SK-MEL-5 (cell line): ENCODE measurements at regions not wholly inside any gene's neighbourhood (a gene's known extent, or its start where the extent isn't known, plus 50 kb on each side); places are given as distances from the start of the nearest gene placed in this dataset.

Experiments used
- DNase-seq: peaks from one replicate; pipeline ENCODE4 v3.0.0-alpha.2; 2016; ENCODE audit warnings: low read depth, low spot score
- in situ Hi-C: cut with HindIII; loops from 2 replicates; pipeline ENCODE4 v1.10.0; 2016; ENCODE audit warnings: low sequenced_read_pairs, high pct_unique_total_duplicates, low pct_unique_long_range_greater_than_20kb

GRCh38 chr4:74588350-74588749 is 143.4 kb downstream of the AREG start:
- in situ Hi-C loops: no loop called here
- no peak for DNase-seq

- in situ Hi-C loops: no loop called here
- DNase-seq: no peak
Observed at GRCh38 chr4:74590476-74590875, 145.5 kb downstream of the AREG start.

GRCh38 chr4:74598611-74599325 is 153.8 kb downstream of the AREG start:
- no peak for DNase-seq

GRCh38 chr4:74603186-74603585 is 158.2 kb downstream of the AREG start:
- in situ Hi-C loops: no loop called here
- no peak for DNase-seq

More at GRCh38 chr4:74598611-74599325, 153.8 kb downstream of the AREG start:
- in situ Hi-C loops: no loop called here

GRCh38 chr4:74608151-74608949 is 163.4 kb downstream of the AREG start:
- DNase-seq: no peak

GRCh38 chr4:74610491-74610890 is 165.6 kb downstream of the AREG start:
- in situ Hi-C loops: no loop called here
- no peak for DNase-seq

More at GRCh38 chr4:74608151-74608949, 163.4 kb downstream of the AREG start:
- in situ Hi-C loops: no loop called here

GRCh38 chr4:74612837-74613236 is 167.9 kb downstream of the AREG start:
- DNase-seq: no peak
- in situ Hi-C loops: no loop called here

GRCh38 chr4:74613266-74613665 is 168.3 kb downstream of the AREG start:
- DNase-seq: no peak
- in situ Hi-C loops: no loop called here

- in situ Hi-C loops: no loop called here
- no peak for DNase-seq
Observed at GRCh38 chr4:74615411-74615810, 170.5 kb downstream of the AREG start.

GRCh38 chr4:74618166-74618565 is 173.2 kb downstream of the AREG start:
- DNase-seq: no peak
- in situ Hi-C loops: no loop called here

GRCh38 chr4:74618659-74619058 is 173.7 kb downstream of the AREG start:
- in situ Hi-C loops: no loop called here
- no peak for DNase-seq

GRCh38 chr4:74619931-74620702 is 174.2 kb downstream of the BTC start:
- in situ Hi-C loops: no loop called here
- DNase-seq: no peak

GRCh38 chr4:74621616-74622015 is 172.7 kb downstream of the BTC start:
- in situ Hi-C loops: no loop called here

GRCh38 chr4:74623041-74623440 is 171.3 kb downstream of the BTC start:
- peak; percentile 43 for DNase-seq
- in situ Hi-C loops: no loop called here

More at GRCh38 chr4:74621616-74622015, 172.7 kb downstream of the BTC start:
- no peak for DNase-seq

GRCh38 chr4:74624351-74625151 is 169.8 kb downstream of the BTC start:
- DNase-seq: peak; percentile 45
- in situ Hi-C loops: no loop called here

GRCh38 chr4:74625981-74626380 is 168.3 kb downstream of the BTC start:
- DNase-seq: no peak
- in situ Hi-C loops: no loop called here

GRCh38 chr4:74627093-74627492 is 167.2 kb downstream of the BTC start:
- in situ Hi-C loops: no loop called here
- DNase-seq: no peak
